AG09319 (cell line): ENCODE measurements at regions not wholly inside any gene's neighbourhood (a gene's known extent, or its start where the extent isn't known, plus 50 kb on each side); places are given as distances from the start of the nearest gene placed in this dataset.

Source experiments
- DNase-seq: peaks from one replicate; pipeline ENCODE4 v3.0.0-alpha.2; 2010; ENCODE audit warnings: low read depth; ENCODE audit errors: extremely low read depth
- CTCF ChIP-seq: IDR thresholded peaks from 2 replicates; pipeline ENCODE4 v1.5.1; 2011; ENCODE audit warnings: low read depth, mild to moderate bottlenecking, inconsistent platforms, low read length, moderate library complexity

GRCh38 chr5:62115014-62115413 lies 191.0 kb upstream of the KIF2A start:
- DNase-seq = peak; percentile 22
- TF ChIP-seq CTCF = no peak

DNA sequence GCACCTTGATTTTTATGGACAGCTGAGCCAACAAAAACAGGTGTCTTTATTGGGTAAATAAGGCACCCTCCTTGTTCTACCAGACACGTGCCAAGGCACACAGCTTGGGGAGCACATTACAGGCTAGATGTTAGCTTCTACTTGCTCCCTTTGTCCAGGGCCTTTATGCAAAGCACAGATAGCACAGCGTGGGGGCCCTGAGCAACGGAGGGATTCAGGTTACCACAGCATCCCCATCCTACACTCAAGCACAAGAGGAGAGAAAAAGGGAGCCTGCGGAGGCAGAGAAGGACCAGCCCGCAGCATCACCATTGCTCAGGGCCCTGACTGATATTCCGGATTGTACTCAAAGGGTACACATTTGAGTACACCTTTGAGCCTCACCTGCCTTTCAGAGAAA lies 181.7 kb upstream of the KIF2A start:
- DNase-seq = no peak
- no peak for TF ChIP-seq CTCF

- DNase-seq = no peak
- TF ChIP-seq CTCF = no peak
Observed at GRCh38 chr5:62126090-62126489, 179.9 kb upstream of the KIF2A start.

GRCh38 chr5:62127098-62127736 lies 178.8 kb upstream of the KIF2A start:
- DNase-seq = no peak
- no peak for TF ChIP-seq CTCF

- no peak for TF ChIP-seq CTCF
- DNase-seq = no peak
Observed at GRCh38 chr5:62130107-62130506, 175.9 kb upstream of the KIF2A start.

- TF ChIP-seq CTCF = no peak
- no peak for DNase-seq
Observed at GRCh38 chr5:62132276-62132675, 173.7 kb upstream of the KIF2A start.

GRCh38 chr5:62133426-62133825 lies 172.6 kb upstream of the KIF2A start:
- DNase-seq = no peak
- TF ChIP-seq CTCF = no peak
